Duodenal mucosa (tissue), 2 donors: ENCODE measurements at regions not wholly inside any gene's neighbourhood (a gene's known extent, or its start where the extent isn't known, plus 50 kb on each side); places are given as distances from the start of the nearest gene placed in this dataset.
A peak's percentile ranks its signal among the peaks of the same experiment; 100 is the strongest.

Source experiments
- H3K27ac ChIP-seq: one replicate; pipeline ENCODE4 v1.7.0; 2013; ENCODE audit warnings: low read depth, low read length
- H3K27me3 ChIP-seq, 2 donors: one replicate each; pipeline ENCODE4 v1.7.0; 2013; ENCODE audit warnings: low read length in 2 of 2, control low read depth in 1 of 2; ENCODE audit not compliant: insufficient read depth in 2 of 2, control insufficient read depth in 1 of 2
- H3K36me3 ChIP-seq, 2 donors: one replicate each; pipeline ENCODE4 v1.7.0; 2013; ENCODE audit warnings: low read length in 2 of 2, control low read depth in 1 of 2; ENCODE audit not compliant: insufficient read depth in 2 of 2, control insufficient read depth in 1 of 2
- H3K4me1 ChIP-seq, 2 donors: one replicate each; pipeline ENCODE4 v1.7.0; 2013; ENCODE audit warnings: low read length in 2 of 2, control low read depth in 1 of 2; ENCODE audit not compliant: insufficient read depth in 2 of 2, control insufficient read depth in 1 of 2
- H3K4me3 ChIP-seq, 2 donors: one replicate each; pipeline ENCODE4 v1.7.0; 2013; ENCODE audit warnings: low read length in 2 of 2, low read depth in 1 of 2
- H3K9ac ChIP-seq, 2 donors: one replicate each; pipeline ENCODE4 v1.7.0; 2013; ENCODE audit warnings: low read length in 2 of 2, low read depth in 1 of 2
- H3K9me3 ChIP-seq, 2 donors: one replicate each; pipeline ENCODE4 v1.7.0; 2013; ENCODE audit warnings: low read length in 2 of 2, control low read depth in 1 of 2; ENCODE audit not compliant: control insufficient read depth in 1 of 2

GRCh38 chr5:23026252-23027170 lies 173.4 kb upstream of the CDH12 start:
- Histone ChIP-seq H3K4me3 (no peak overlapping the region), H3K9ac (no peak overlapping the region), H3K27ac (no peak overlapping the region), H3K9me3 (no peaks in the 10 kb centered on the region), H3K36me3 (no peaks in the 10 kb centered on the region), H3K4me1 (no peaks in the 10 kb centered on the region), H3K27me3 (no peaks in the 10 kb centered on the region)

- Histone ChIP-seq H3K27ac (no peak overlapping the region), H3K4me3 (no peak overlapping the region), H3K36me3 (no peaks in the 10 kb centered on the region), H3K9me3 (no peaks in the 10 kb centered on the region), H3K4me1 (no peaks in the 10 kb centered on the region), H3K27me3 (no peaks in the 10 kb centered on the region), H3K9ac (no peak overlapping the region)
These were observed 172.6 kb upstream of the CDH12 start for GRCh38 chr5:23025629-23026233.

GRCh38 chr5:23024470-23024869 lies 171.3 kb upstream of the CDH12 start:
- no peaks in the 10 kb centered on the region for H3K27me3 ChIP-seq
- H3K4me3 ChIP-seq, result no peak overlapping the region

GRCh38 chr5:23014825-23015224 lies 161.7 kb upstream of the CDH12 start:
- Histone ChIP-seq H3K4me1 (no peaks in the 10 kb centered on the region), H3K27me3 (no peaks in the 10 kb centered on the region), H3K9ac (no peak overlapping the region), H3K4me3 (no peak overlapping the region), H3K27ac (no peak overlapping the region), H3K9me3 (no peaks in the 10 kb centered on the region), H3K36me3 (no peaks in the 10 kb centered on the region)

More at GRCh38 chr5:23024470-23024869, 171.3 kb upstream of the CDH12 start:
- no peak overlapping the region for H3K9ac ChIP-seq
- H3K27ac ChIP-seq, result no peak overlapping the region
- H3K36me3 ChIP-seq, result no peaks in the 10 kb centered on the region
- no peaks in the 10 kb centered on the region for H3K9me3 ChIP-seq
- H3K4me1 ChIP-seq, result no peaks in the 10 kb centered on the region

- Histone ChIP-seq H3K4me1 (no peaks in the 10 kb centered on the region), H3K27me3 (no peaks in the 10 kb centered on the region), H3K4me3 (no peak overlapping the region), H3K9me3 (no peaks in the 10 kb centered on the region), H3K27ac (no peak overlapping the region), H3K36me3 (no peaks in the 10 kb centered on the region), H3K9ac (no peak overlapping the region)
These were observed 161.1 kb upstream of the CDH12 start for GRCh38 chr5:23014266-23014665.

GRCh38 chr5:23013395-23013998 lies 160.4 kb upstream of the CDH12 start:
- Histone ChIP-seq H3K9ac (peak overlapping the region in 1 of 2 donors; percentile 49), H3K27ac (no peak overlapping the region), H3K27me3 (no peaks in the 10 kb centered on the region), H3K36me3 (no peaks in the 10 kb centered on the region), H3K4me1 (no peaks in the 10 kb centered on the region), H3K9me3 (no peaks in the 10 kb centered on the region), H3K4me3 (peak overlapping the region; percentile 69 to 70)

GRCh38 chr5:23012842-23013241 lies 159.7 kb upstream of the CDH12 start:
- Histone ChIP-seq H3K36me3 (no peaks in the 10 kb centered on the region), H3K9ac (peak overlapping the region in 1 of 2 donors; percentile 49), H3K27me3 (no peaks in the 10 kb centered on the region), H3K9me3 (no peaks in the 10 kb centered on the region), H3K4me3 (peak overlapping the region; percentile 69 to 70), H3K27ac (no peak overlapping the region), H3K4me1 (no peaks in the 10 kb centered on the region)

GRCh38 chr5:23007762-23008161 lies 154.6 kb upstream of the CDH12 start:
- Histone ChIP-seq H3K4me1 (no peaks in the 10 kb centered on the region), H3K36me3 (no peaks in the 10 kb centered on the region), H3K27ac (no peak overlapping the region), H3K9me3 (no peaks in the 10 kb centered on the region), H3K4me3 (no peak overlapping the region), H3K27me3 (no peaks in the 10 kb centered on the region), H3K9ac (no peak overlapping the region)

- H3K4me1 ChIP-seq, result no peaks in the 10 kb centered on the region
- no peaks in the 10 kb centered on the region for H3K27me3 ChIP-seq
- H3K27ac ChIP-seq, result no peak overlapping the region
- no peak overlapping the region for H3K9ac ChIP-seq
- no peaks in the 10 kb centered on the region for H3K36me3 ChIP-seq
- H3K4me3 ChIP-seq, result no peak overlapping the region
- no peaks in the 10 kb centered on the region for H3K9me3 ChIP-seq
These were observed 154.1 kb upstream of the CDH12 start for GRCh38 chr5:23007236-23007635.

- Histone ChIP-seq H3K4me3 (no peak overlapping the region), H3K9ac (no peak overlapping the region), H3K27me3 (no peaks in the 10 kb centered on the region)
These were observed 148.0 kb upstream of the CDH12 start for GRCh38 chr5:23001120-23001519.

More at GRCh38 chr5:23001120-23001519, 148.0 kb upstream of the CDH12 start:
- Histone ChIP-seq H3K9me3 (no peaks in the 10 kb centered on the region), H3K36me3 (no peaks in the 10 kb centered on the region), H3K27ac (no peak overlapping the region), H3K4me1 (no peaks in the 10 kb centered on the region)
